A549 (cell line): ENCODE measurements at regions not wholly inside any gene's neighbourhood (a gene's known extent, or its start where the extent isn't known, plus 50 kb on each side); places are given as distances from the start of the nearest gene placed in this dataset.

Experiments used
- ATAC-seq, 2 experiments: fragments of 200-7000 bp in 1 of 2; fragments of >200 bp in 1 of 2; cut with Nextera tagmentation in 1 of 2; cut with Tn5 transposase in 1 of 2; 3 replicates each; pipeline versions ENCODE4 v1.8.0 to v1.9.1; 2018 to 2020; ENCODE audit warnings: mild to moderate bottlenecking in 1 of 2, moderate library complexity in 1 of 2
- CTCF ChIA-PET: fragments of 300-600 bp; sonication (Branson Sonifier 250); formaldehyde crosslinking; extraction: SDS; loops from one replicate; lab custom pipeline; 2021; ENCODE audit warnings: antibody characterized with exemption, inconsistent platforms; lab: Yijun Ruan, JAX
- POLR2A ChIA-PET: fragments of 350-600 bp; formaldehyde crosslinking; extraction: SDS; loops from one replicate; lab custom pipeline; 2021; ENCODE audit warnings: antibody characterized with exemption, inconsistent platforms; lab: Yijun Ruan, JAX
- DNase-seq, 2 experiments: peaks; one replicate each; pipeline versions ENCODE4 v3.0.0 to v3.0.0-alpha.2; 2011 to 2016; ENCODE audit warnings: low read depth in 1 of 2, low spot score in 1 of 2
- FAIRE-seq: peaks from 2 replicates; lab custom pipeline; 2011; peaks lifted over from hg19 to GRCh38; lab: Jason Lieb, UNC
- H3K27ac ChIP-seq, 2 experiments: fragments of >200 bp; sonication (Bioruptor Twin); formaldehyde crosslinking; 3 replicates each; pipeline ENCODE4 v1.5.1; 2016 to 2017
- H3K4me1 ChIP-seq: fragments of >200 bp; sonication (Bioruptor Twin); formaldehyde crosslinking; 3 replicates; pipeline ENCODE4 v1.6.1; 2016
- H3K4me2 ChIP-seq: fragments of >200 bp; sonication (Bioruptor Twin); formaldehyde crosslinking; 3 replicates; pipeline ENCODE4 v1.6.1; 2016
- H3K4me3 ChIP-seq: fragments of >200 bp; sonication (Bioruptor Twin); formaldehyde crosslinking; 3 replicates; pipeline ENCODE4 v1.5.1; 2016
- H3K9me3 ChIP-seq: fragments of >200 bp; sonication (Bioruptor Twin); formaldehyde crosslinking; 3 replicates; pipeline ENCODE4 v1.6.1; 2016
- ATOH8 ChIP-seq: fragments of 250-450 bp; sonication (Bioruptor Pico); IDR thresholded peaks from 2 replicates; pipeline ENCODE4 v1.5.0; 2020; ENCODE audit warnings: low read depth, mild to moderate bottlenecking, moderate library complexity
- CHD2 ChIP-seq: fragments of 150-350 bp; IDR thresholded peaks from 2 replicates; pipeline ENCODE4 v1.6.1; 2014; ENCODE audit warnings: low read length; ENCODE audit not compliant: partially characterized antibody
- CHD4 ChIP-seq: fragments of 200-600 bp; sonication (generic); IDR thresholded peaks from 2 replicates; pipeline ENCODE4 v1.6.1; 2016; ENCODE audit warnings: antibody characterized with exemption, mild to moderate bottlenecking, borderline replicate concordance
- E2F6 ChIP-seq: IDR thresholded peaks from 2 replicates; pipeline ENCODE4 v1.6.1; 2012; ENCODE audit warnings: low read depth, borderline replicate concordance
- EHF ChIP-seq: fragments of 250-450 bp; sonication (Bioruptor Pico); IDR thresholded peaks from 2 replicates; pipeline ENCODE4 v1.5.0; 2020; ENCODE audit warnings: mild to moderate bottlenecking
- ELK1 ChIP-seq: fragments of 150-350 bp; IDR thresholded peaks from 2 replicates; pipeline ENCODE4 v1.6.1; 2014; ENCODE audit warnings: low read depth, mild to moderate bottlenecking, low read length
- FOSL2 ChIP-seq, 2 experiments: fragments of 450-650 bp in 1 of 2; fragments of >200 bp in 1 of 2; sonication (Bioruptor Twin) in 1 of 2; formaldehyde crosslinking; IDR thresholded peaks; 2 replicates each; pipeline versions ENCODE4 v1.5.0 to v1.6.1; 2016 to 2020; ENCODE audit warnings: mild to moderate bottlenecking in 1 of 2, moderate library complexity in 1 of 2
- HDAC2 ChIP-seq: fragments of 200-600 bp; sonication (generic); IDR thresholded peaks from 2 replicates; pipeline ENCODE4 v1.6.1; 2016
- HMGXB4 ChIP-seq: fragments of 250-450 bp; sonication (Bioruptor Pico); IDR thresholded peaks from 2 replicates; pipeline ENCODE4 v1.5.0; 2021; ENCODE audit warnings: mild to moderate bottlenecking, moderate library complexity, borderline replicate concordance
- HOXB5 ChIP-seq: fragments of 250-450 bp; sonication (Bioruptor Pico); IDR thresholded peaks from 2 replicates; pipeline ENCODE4 v1.5.0; 2020; ENCODE audit warnings: mild to moderate bottlenecking, moderate library complexity
- JUN ChIP-seq, 2 experiments: fragments of >200 bp; sonication (Bioruptor Twin); formaldehyde crosslinking; IDR thresholded peaks; 2 replicates in 1 of 2; 3 replicates in 1 of 2; pipeline ENCODE4 v1.6.1; 2016 to 2017
- MAFK ChIP-seq: fragments of 450-650 bp; IDR thresholded peaks from 2 replicates; pipeline ENCODE4 v1.6.1; 2014; ENCODE audit not compliant: partially characterized antibody
- NFE2L2 ChIP-seq: fragments of 150-350 bp; conservative IDR thresholded peaks from 2 replicates; pipeline ENCODE4 v1.6.1; 2014; ENCODE audit warnings: low read length
- POLR2AphosphoS2 ChIP-seq: conservative IDR thresholded peaks from 2 replicates; pipeline ENCODE4 v1.6.1; 2012; ENCODE audit warnings: low read length, improper control_type of control experiment, inconsistent platforms
- RARB ChIP-seq: fragments of 250-450 bp; sonication (Bioruptor Pico); IDR thresholded peaks from 2 replicates; pipeline ENCODE4 v1.8.0; 2021; ENCODE audit warnings: mild to moderate bottlenecking, moderate library complexity
- REST ChIP-seq: fragments of 200-600 bp; sonication (generic); IDR thresholded peaks from 2 replicates; pipeline ENCODE4 v1.6.1; 2016; ENCODE audit warnings: antibody characterized with exemption, mild to moderate bottlenecking, moderate library complexity
- RNF2 ChIP-seq: fragments of 200-600 bp; sonication (generic); IDR thresholded peaks from 2 replicates; pipeline ENCODE4 v1.6.1; 2016; ENCODE audit warnings: low read depth, mild to moderate bottlenecking, antibody characterized with exemption, moderate library complexity, borderline replicate concordance
- SMC3 ChIP-seq: fragments of >200 bp; sonication (Bioruptor Twin); formaldehyde crosslinking; IDR thresholded peaks from 3 replicates; pipeline ENCODE4 v1.6.1; 2018; ENCODE audit warnings: inconsistent platforms
- TP53 ChIP-seq: fragments of 250-450 bp; sonication (Bioruptor Pico); IDR thresholded peaks from 2 replicates; pipeline ENCODE4 v1.5.0; 2021; ENCODE audit warnings: mild to moderate bottlenecking, moderate library complexity
- USF2 ChIP-seq: fragments of 450-650 bp; IDR thresholded peaks from 2 replicates; pipeline ENCODE4 v1.6.1; 2014; ENCODE audit warnings: antibody characterized with exemption
- ZSCAN20 ChIP-seq: fragments of 250-450 bp; sonication (Bioruptor Pico); IDR thresholded peaks from 2 replicates; pipeline ENCODE4 v1.8.0; 2022; ENCODE audit warnings: mild to moderate bottlenecking, moderate library complexity
- WGBS: methylation state at CpG from one replicate; pipeline ENCODE4 v1.1.6; 2017; ENCODE audit errors: missing lambda C conversion rate; 5-methylcytosine and 5-hydroxymethylcytosine counted together

- FAIRE-seq (no peak), DNase-seq (no peak), ATAC-seq (no peak)
- WGBS, result 92% methylated on average over 6 of the region's 6 CpGs
- no peak overlapping the region for H3K4me3 ChIP-seq
- no peaks in the 10 kb centered on the region for H3K9me3 ChIP-seq
- peak overlapping the region in 1 of 2 experiments; percentile 71; a peak in 2 of 6 replicates for H3K27ac ChIP-seq
- CTCF ChIA-PET, result interaction anchor here (0.9 to 1.9 kb wide), 4 partner anchors 9 to 118 kb away, joined by 3 to 6 read pairs (median 4); partner anchors contain the start of gene PFKFB3
- TF ChIP-seq CHD4, result no peak
- no peak for TF ChIP-seq POLR2AphosphoS2
- no peak for TF ChIP-seq E2F6
- TF ChIP-seq REST, result no peak
- no peak for TF ChIP-seq TP53
- no peak for TF ChIP-seq EHF (CRISPR knock-in tag)
- TF ChIP-seq RARB (CRISPR knock-in tag), result no peak
- TF ChIP-seq ATOH8 (CRISPR knock-in tag), result no peak
- no peak for TF ChIP-seq HOXB5
- no peak for TF ChIP-seq CHD2
- TF ChIP-seq, all 56 proteins: peak for 0
- POLR2A ChIA-PET, result no interaction called here
- no peak overlapping the region for H3K4me2 ChIP-seq
- peaks cover 13% of the 10 kb centered on the region for H3K4me1 ChIP-seq
Measured at GRCh38 chr10:6320320-6321010, 117.7 kb downstream of the PFKFB3 start.

GRCh38 chr10:6321880-6322279, 119.1 kb downstream of the PFKFB3 start:
- ATAC-seq (peak in 1 of 2 experiments; percentile 54; a peak in 1 of 6 replicates), DNase-seq (peak in 1 of 2 experiments; percentile 25), FAIRE-seq (no peak)
- ChIA-PET POLR2A (no interaction called here), CTCF (no interaction called here)
- 71% methylated on average over 9 of the region's 9 CpGs for WGBS
- TF ChIP-seq ZSCAN20 (CRISPR knock-in tag) (no peak), FOSL2 (IDR thresholded peaks at IDR 0.05) (no peak), FOSL2 (CRISPR knock-in tag; IDR thresholded peaks at IDR 0.05) (peak; percentile 38; the same call in 1 of the 2 replicates)
- Histone ChIP-seq H3K4me2 (0 out of 3 replicates have a peak overlapping the region, but pooled peaks have one; percentile 4), H3K4me1 (peaks cover 9% of the 10 kb centered on the region), H3K27ac (peak overlapping the region; percentile 10 to 71; a peak in 4 of 6 replicates), H3K9me3 (no peaks in the 10 kb centered on the region), H3K4me3 (no peak overlapping the region)

GRCh38 chr10:6322805-6323204, 120.1 kb downstream of the PFKFB3 start:
- FAIRE-seq (no peak), ATAC-seq (no peak), DNase-seq (no peak)
- peaks cover 9% of the 10 kb centered on the region for H3K4me1 ChIP-seq
- 89% methylated on average over 3 of the region's 3 CpGs for WGBS
- POLR2A ChIA-PET, result no interaction called here
- H3K9me3 ChIP-seq, result no peaks in the 10 kb centered on the region
- H3K27ac ChIP-seq, result no peak overlapping the region; a peak in 1 of 6 replicates
- no peak overlapping the region for H3K4me3 ChIP-seq
- CTCF ChIA-PET, result interaction anchor here (1.3 kb wide), 1 partner anchor 79 kb away, joined by 4 read pairs; no protein-coding TSS in a partner anchor
- H3K4me2 ChIP-seq, result no peak overlapping the region
- TF ChIP-seq JUN (IDR thresholded peaks at IDR 0.05) (no peak), RNF2 (no peak), E2F6 (no peak), MAFK (no peak), USF2 (no peak), HMGXB4 (CRISPR knock-in tag) (no peak), HDAC2 (no peak), SMC3 (no peak), NFE2L2 (no peak), EHF (CRISPR knock-in tag) (no peak), FOSL2 (IDR thresholded peaks at IDR 0.05) (no peak), FOSL2 (CRISPR knock-in tag; IDR thresholded peaks at IDR 0.05) (no peak), ELK1 (no peak)
